ENCODE measurements at regions not wholly inside any gene's neighbourhood (a gene's known extent, or its start where the extent isn't known, plus 50 kb on each side); places are given as distances from the start of the nearest gene placed in this dataset.

- Mint-ChIP-seq H3K9me3 (ENCODE audit: low read depth) (no peaks in the 10 kb centered on the region), H3K4me3 (no peak overlapping the region), H3K36me3 (no peaks in the 10 kb centered on the region), H3K27me3 (peaks cover 2% of the 10 kb centered on the region), H3K4me1 (ENCODE audit: low read depth) (no peaks in the 10 kb centered on the region), H3K27ac (no peak overlapping the region)
Observed at GRCh38 chr6:12572896-12573827, 143.4 kb upstream of the PHACTR1 start.

DNA sequence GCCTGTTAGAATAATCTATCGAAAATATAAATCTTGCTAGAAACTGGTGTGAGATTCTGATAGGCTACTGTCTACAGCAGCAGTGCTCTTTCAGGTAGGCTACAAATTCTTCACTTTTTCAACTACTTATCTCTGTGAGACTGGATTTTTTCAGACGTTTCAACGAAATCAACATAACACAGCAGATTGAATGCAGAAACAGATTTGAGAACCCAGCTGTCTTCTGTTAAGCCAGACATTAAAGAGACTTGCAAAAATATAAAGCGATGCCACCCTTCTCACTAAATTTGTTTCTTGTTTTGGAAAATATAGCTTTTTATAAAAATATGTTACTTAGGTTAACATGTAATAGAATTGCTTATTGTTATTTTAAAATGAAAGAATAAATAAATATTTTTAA, 140.6 kb upstream of the PHACTR1 start:
- H3K9me3 Mint-ChIP-seq (ENCODE audit: low read depth): no peaks in the 10 kb centered on the region
- no peak overlapping the region for H3K27ac Mint-ChIP-seq
- no peak overlapping the region for H3K4me3 Mint-ChIP-seq
- no peaks in the 10 kb centered on the region for H3K36me3 Mint-ChIP-seq
- H3K27me3 Mint-ChIP-seq: peaks cover 2% of the 10 kb centered on the region
- no peaks in the 10 kb centered on the region for H3K4me1 Mint-ChIP-seq (ENCODE audit: low read depth)

DNA sequence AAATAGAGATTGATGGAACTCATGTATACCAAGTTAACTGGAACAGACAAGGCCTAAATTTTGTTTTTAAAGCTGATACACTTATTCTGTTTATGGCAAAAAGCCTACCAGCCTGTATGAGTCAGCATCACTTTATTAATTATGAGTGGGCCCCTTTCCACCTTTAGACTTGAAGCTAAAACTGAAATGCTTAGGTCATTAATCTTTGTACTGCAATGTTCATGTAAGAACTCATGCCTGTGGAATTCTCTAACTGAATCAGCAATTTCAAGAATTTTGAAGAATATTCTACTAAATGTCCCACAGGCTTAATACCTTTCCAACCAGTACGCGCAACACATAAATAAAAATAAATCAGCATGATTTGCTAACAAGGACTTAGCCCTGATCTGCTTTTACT, 140.2 kb upstream of the PHACTR1 start:
- Mint-ChIP-seq H3K9me3 (ENCODE audit: low read depth) (no peaks in the 10 kb centered on the region), H3K36me3 (no peaks in the 10 kb centered on the region), H3K4me3 (no peak overlapping the region), H3K27ac (no peak overlapping the region), H3K4me1 (ENCODE audit: low read depth) (no peaks in the 10 kb centered on the region), H3K27me3 (peaks cover 2% of the 10 kb centered on the region)

- H3K27ac Mint-ChIP-seq: no peak overlapping the region
- no peak overlapping the region for H3K4me3 Mint-ChIP-seq
- H3K27me3 Mint-ChIP-seq: peaks cover 2% of the 10 kb centered on the region
- no peaks in the 10 kb centered on the region for H3K4me1 Mint-ChIP-seq (ENCODE audit: low read depth)
- no peaks in the 10 kb centered on the region for H3K36me3 Mint-ChIP-seq
- H3K9me3 Mint-ChIP-seq (ENCODE audit: low read depth): no peaks in the 10 kb centered on the region
Observed at GRCh38 chr6:12577124-12577850, 139.3 kb upstream of the PHACTR1 start.

DNA sequence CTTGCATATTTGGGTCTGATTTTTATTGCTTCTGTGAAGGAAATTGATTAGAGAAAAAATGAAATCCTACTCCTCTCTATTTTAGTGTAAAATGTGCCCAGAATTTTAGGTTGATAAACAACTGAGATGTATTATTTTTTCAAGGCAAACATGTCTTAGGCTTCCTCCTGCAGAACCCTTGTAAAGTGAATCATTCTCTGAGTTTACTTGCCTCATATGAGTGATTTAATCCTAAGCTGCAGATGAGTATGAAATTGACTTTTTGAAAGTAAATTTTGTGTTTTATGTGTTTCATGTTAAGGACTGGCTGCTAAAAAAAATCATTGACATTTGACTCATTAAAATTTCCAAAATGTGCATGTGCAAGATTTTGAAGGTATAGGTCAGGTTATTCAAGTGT, 138.5 kb upstream of the PHACTR1 start:
- H3K4me3 Mint-ChIP-seq: no peak overlapping the region
- peaks cover 2% of the 10 kb centered on the region for H3K27me3 Mint-ChIP-seq
- no peaks in the 10 kb centered on the region for H3K36me3 Mint-ChIP-seq
- no peaks in the 10 kb centered on the region for H3K9me3 Mint-ChIP-seq (ENCODE audit: low read depth)
- no peaks in the 10 kb centered on the region for H3K4me1 Mint-ChIP-seq (ENCODE audit: low read depth)
- no peak overlapping the region for H3K27ac Mint-ChIP-seq

DNA sequence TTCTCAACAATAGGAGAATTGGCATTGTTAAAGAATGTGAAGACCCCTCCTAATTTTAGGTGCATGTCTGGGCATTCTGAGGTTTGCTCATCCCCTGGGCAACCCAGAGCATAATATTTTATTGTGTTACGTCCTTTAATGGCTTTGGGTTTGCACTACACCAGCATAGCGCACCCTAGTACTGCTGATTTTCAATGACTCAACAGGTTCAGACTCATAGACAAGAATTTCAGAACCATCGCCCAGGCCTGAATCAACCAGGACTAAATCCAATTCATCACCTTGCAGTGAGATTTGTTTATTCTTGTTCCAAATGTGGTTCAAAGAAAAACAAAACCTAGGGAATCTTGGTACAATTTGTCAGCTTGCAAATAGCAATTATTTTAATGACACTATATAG, 137.8 kb upstream of the PHACTR1 start:
- no peaks in the 10 kb centered on the region for H3K4me1 Mint-ChIP-seq (ENCODE audit: low read depth)
- H3K27ac Mint-ChIP-seq: no peak overlapping the region
- no peaks in the 10 kb centered on the region for H3K9me3 Mint-ChIP-seq (ENCODE audit: low read depth)
- H3K4me3 Mint-ChIP-seq: no peak overlapping the region
- H3K27me3 Mint-ChIP-seq: no peaks in the 10 kb centered on the region
- no peaks in the 10 kb centered on the region for H3K36me3 Mint-ChIP-seq

DNA sequence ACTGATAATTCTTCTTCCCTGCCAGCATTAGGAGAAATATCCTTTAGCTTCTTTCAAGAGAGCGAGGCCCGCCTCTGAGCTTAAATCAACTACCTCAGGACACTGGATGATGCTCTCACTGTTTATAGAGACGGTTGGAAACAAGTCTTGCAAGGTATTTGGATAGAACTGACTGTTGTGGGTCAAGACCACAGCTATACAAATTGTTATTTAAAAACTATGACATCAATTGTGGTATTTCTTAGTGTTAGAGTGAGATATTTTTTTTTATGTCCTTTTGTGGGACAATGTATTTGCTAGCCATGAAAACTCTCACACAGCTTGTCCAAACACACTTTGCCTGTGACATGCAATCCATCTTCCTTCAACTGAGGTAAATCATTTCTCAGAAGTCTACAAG, 136.3 kb upstream of the PHACTR1 start:
- H3K4me1 Mint-ChIP-seq (ENCODE audit: low read depth): no peaks in the 10 kb centered on the region
- no peaks in the 10 kb centered on the region for H3K36me3 Mint-ChIP-seq
- no peak overlapping the region for H3K27ac Mint-ChIP-seq
- no peak overlapping the region for H3K4me3 Mint-ChIP-seq
- H3K9me3 Mint-ChIP-seq (ENCODE audit: low read depth): no peaks in the 10 kb centered on the region
- H3K27me3 Mint-ChIP-seq: peaks cover 2% of the 10 kb centered on the region

DNA sequence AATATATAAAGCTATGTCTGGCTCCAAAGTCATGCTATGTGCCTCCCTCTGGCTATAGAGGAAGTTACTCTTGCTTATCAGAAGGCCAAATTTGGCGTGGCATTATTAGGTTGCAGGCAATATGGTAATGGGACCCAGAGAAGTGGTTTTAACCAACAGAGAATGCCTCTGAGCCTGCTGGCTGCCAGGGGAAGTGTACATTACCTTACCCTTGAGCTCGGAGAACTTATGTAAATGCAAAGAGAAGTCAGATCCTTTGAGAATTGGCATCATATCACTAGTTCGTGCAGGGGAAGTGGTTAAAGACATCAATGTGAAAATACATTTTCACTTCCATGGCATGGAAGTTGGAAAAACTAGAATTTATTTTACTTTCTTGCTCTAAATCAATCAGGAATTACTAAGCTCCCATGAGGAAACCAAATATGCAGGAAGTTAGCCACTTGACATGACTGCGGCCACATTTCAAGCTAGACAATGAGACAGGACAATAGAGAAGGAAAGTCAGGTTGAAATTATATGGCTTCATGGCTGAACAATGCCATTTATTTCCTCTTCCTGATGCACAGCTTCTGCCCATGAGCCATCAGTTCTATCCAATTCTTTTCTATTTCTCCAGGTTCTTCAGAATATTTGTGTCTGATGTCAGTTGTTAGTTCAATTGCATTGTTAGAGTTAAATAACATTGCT, 134.0 kb upstream of the PHACTR1 start:
- H3K36me3 Mint-ChIP-seq: no peaks in the 10 kb centered on the region
- no peak overlapping the region for H3K4me3 Mint-ChIP-seq
- H3K27me3 Mint-ChIP-seq: peaks cover 4% of the 10 kb centered on the region
- H3K4me1 Mint-ChIP-seq (ENCODE audit: low read depth): no peaks in the 10 kb centered on the region
- no peak overlapping the region for H3K27ac Mint-ChIP-seq
- H3K9me3 Mint-ChIP-seq (ENCODE audit: low read depth): no peaks in the 10 kb centered on the region

GRCh38 chr6:12584631-12585405, 131.7 kb upstream of the PHACTR1 start:
- no peaks in the 10 kb centered on the region for H3K4me1 Mint-ChIP-seq (ENCODE audit: low read depth)
- H3K36me3 Mint-ChIP-seq: no peaks in the 10 kb centered on the region
- H3K4me3 Mint-ChIP-seq: no peak overlapping the region
- peaks cover 6% of the 10 kb centered on the region for H3K27me3 Mint-ChIP-seq
- no peak overlapping the region for H3K27ac Mint-ChIP-seq
- no peaks in the 10 kb centered on the region for H3K9me3 Mint-ChIP-seq (ENCODE audit: low read depth)

DNA sequence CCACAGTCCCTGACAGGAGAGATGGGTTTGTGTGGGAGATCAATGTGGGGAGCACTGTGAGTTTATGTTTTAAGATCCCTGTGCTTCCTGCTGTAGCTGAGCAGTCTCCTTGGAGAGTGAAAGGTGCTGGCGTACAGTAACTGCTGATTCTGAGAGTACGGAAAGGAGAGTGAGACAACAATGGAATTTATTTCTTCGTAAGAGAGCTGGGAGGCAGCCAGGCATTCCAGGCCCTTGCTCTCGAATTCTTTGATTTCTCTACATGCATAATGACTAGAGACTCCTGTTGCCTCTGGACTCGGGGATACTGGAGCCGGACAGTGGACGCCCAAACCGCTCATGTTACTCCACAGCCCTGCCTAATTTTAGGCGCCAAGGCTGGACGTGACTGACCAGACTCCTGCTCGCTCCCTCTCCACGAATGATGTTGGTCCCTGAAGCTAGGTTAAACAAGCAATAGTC, 131.0 kb upstream of the PHACTR1 start:
- H3K27ac Mint-ChIP-seq: no peak overlapping the region
- no peaks in the 10 kb centered on the region for H3K9me3 Mint-ChIP-seq (ENCODE audit: low read depth)
- H3K27me3 Mint-ChIP-seq: peaks cover 6% of the 10 kb centered on the region
- no peaks in the 10 kb centered on the region for H3K36me3 Mint-ChIP-seq
- no peaks in the 10 kb centered on the region for H3K4me1 Mint-ChIP-seq (ENCODE audit: low read depth)
- H3K4me3 Mint-ChIP-seq: no peak overlapping the region

- H3K4me3 Mint-ChIP-seq: no peak overlapping the region
- H3K4me1 Mint-ChIP-seq (ENCODE audit: low read depth): no peaks in the 10 kb centered on the region
- H3K36me3 Mint-ChIP-seq: no peaks in the 10 kb centered on the region
- H3K27me3 Mint-ChIP-seq: peaks cover 7% of the 10 kb centered on the region
- H3K27ac Mint-ChIP-seq: no peak overlapping the region
- H3K9me3 Mint-ChIP-seq (ENCODE audit: low read depth): no peaks in the 10 kb centered on the region
Observed at GRCh38 chr6:12586721-12587480, 129.7 kb upstream of the PHACTR1 start.

- H3K36me3 Mint-ChIP-seq: no peaks in the 10 kb centered on the region
- no peak overlapping the region for H3K4me3 Mint-ChIP-seq
- H3K9me3 Mint-ChIP-seq (ENCODE audit: low read depth): no peaks in the 10 kb centered on the region
- no peaks in the 10 kb centered on the region for H3K4me1 Mint-ChIP-seq (ENCODE audit: low read depth)
- no peak overlapping the region for H3K27ac Mint-ChIP-seq
- peaks cover 17% of the 10 kb centered on the region for H3K27me3 Mint-ChIP-seq
Observed at GRCh38 chr6:12590901-12591300, 125.7 kb upstream of the PHACTR1 start.

DNA sequence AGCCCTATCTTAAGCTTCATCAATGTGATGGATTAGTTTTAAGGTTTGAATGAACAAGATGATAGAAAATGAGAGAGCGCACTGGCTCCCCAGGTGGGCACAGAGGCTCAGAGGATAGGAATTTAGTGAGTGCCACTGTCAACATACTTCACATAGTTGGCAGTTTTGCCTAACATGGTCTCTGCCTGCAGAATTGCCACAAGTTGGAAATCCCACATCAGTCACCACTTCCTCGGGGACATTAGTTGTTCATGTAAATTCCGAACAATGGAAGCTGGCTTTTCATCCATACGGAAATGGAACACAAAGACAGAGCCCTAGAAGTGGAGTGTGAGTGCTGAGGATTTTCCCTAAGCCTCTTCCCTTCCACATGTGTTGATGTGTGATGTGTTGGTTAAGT, 123.9 kb upstream of the PHACTR1 start:
- Mint-ChIP-seq H3K4me1 (ENCODE audit: low read depth) (no peaks in the 10 kb centered on the region), H3K9me3 (ENCODE audit: low read depth) (no peaks in the 10 kb centered on the region), H3K4me3 (no peak overlapping the region), H3K27me3 (peaks cover 14% of the 10 kb centered on the region), H3K27ac (no peak overlapping the region), H3K36me3 (no peaks in the 10 kb centered on the region)
